ENCODE measurements at regions not wholly inside any gene's neighbourhood (a gene's known extent, or its start where the extent isn't known, plus 50 kb on each side); places are given as distances from the start of the nearest gene placed in this dataset.
A peak's percentile ranks its signal among the peaks of the same experiment; 100 is the strongest.
"Not testable (repeated sequence)": the region's sequence is repeated elsewhere in the genome, so short reads cannot be mapped to it uniquely, and the experiment has no call there.

DNA sequence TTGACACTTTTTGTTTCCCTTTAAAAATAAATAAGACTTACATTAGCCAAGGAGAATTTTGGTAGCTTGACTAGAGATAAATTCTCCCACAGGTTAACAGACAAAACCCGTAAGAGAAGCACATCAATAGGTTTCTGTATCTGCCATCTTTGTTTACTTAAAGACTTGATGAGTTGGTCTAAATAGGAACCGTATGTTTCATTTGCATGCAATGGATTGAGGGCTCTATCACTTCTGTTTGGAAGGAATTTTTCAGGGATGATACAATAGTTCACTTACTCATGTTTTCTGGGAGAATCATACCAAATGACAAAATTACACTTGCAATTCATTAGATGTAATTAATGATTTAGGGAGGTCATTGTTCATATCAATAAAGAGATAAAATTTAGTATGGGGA, 631.5 kb upstream of the NR2F2 start:
- peak; percentile 18 for DNase-seq (ENCODE audit: low spot score)

DNA sequence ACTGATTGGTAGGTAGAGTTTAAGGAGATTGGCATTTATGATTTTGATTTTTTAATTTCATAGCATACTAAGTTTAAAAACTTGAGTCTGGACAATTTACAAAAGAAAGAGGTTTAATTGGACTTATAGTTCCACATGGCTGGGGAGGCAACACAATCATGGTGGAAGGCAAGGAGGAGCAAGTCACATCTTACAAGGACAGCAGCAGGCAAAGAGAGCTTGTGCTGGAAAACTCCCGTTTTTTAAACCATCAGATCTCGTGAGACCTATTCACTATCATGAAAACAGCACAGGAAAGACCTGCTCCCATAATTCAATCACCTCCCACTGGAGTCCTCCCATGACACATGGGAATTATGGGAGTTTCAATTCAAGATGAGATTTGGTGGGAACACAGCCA, 630.9 kb upstream of the NR2F2 start:
- DNase-seq (ENCODE audit: low spot score): no peak

DNA sequence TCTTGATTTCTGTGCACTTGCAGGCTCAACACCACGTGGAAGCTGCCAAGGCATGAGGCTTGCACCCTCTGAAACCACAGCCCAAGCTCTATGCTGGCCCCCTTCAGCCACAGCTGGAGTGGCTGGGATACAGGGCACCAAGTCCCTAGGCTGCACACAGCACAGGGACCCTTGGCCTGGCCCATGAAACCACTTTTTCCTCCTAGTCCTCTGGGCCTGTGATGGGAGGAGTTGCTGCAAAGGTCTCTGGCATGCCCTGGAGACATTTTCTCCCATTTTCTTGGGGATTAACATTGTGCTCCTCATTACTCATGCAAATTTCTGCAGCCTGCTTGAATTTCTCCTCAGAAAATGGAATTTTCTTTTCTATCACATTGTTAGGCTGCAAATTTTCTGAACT, 629.8 kb upstream of the NR2F2 start:
- not testable (repeated sequence) for DNase-seq (ENCODE audit: low spot score)

DNA sequence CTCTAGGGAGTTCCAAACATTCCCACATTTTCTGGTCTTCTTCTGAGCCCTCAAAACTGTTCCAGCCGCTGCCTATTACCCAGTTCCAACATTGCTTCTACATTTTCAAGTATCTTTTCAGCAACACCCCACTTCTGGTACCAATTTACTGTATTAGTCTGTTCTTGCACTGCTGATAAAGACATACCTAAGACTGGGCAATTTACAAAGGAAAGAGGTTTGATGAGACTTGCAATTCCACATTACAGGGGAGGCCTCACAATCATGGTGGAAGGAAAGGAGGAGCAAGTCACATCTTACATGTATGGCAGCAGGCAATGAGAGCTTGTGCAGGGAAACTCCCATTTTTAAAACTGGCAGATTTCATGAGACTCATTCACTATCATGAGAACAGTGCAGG, 629.1 kb upstream of the NR2F2 start:
- no peak for DNase-seq (ENCODE audit: low spot score)

DNA sequence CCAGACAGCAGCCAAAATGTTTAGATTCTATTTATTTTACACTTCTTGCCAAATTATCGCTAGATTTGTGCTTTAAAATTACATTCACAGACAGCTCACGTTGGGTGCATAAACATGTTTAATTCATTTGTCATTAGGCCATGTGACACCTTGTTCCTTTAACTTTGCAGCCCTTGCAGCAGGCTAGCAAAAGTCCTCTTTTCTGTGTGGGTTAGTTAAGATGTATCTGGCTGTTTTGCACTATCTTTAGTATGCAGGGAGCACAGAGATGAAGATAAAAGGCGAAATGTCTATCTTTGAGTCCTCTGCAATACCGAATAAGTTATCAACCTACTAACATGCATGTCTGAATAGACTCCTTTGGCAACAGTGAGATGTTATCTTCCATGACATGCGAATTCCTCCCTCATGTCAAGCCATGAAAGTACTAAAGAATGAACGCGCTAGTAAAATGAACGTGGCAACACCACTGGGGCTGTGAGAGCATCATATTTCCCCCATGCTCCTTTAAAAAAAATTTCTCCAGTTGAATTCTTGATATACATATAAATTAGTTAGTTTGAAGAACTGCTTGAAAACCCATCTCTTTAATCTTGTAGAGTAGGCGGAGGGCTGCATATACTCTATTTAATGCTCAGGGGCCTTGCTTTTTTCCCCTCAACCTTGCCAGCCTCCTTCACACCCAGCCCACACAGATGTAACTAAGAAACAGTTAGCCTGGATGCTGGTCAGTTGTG, 620.4 kb upstream of the NR2F2 start:
- DNase-seq (ENCODE audit: low spot score): no peak

DNA sequence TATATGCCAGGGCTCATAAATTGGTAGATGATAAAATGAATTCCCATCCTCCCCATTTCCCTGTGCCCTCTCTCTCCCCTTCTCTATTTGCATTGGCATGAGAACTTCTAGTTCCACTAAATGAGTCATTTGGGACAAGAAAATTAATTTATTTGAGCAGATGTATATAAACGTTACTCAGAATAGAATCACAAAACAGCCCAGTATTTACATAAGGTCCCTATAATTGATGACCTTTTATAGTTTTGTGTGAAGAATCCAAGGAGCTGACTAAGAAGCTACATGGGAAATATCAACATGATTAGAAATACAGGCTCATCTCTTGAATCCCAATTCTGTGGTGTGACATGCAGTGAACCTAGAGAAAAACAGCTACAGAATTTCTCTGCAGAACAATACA, 617.7 kb upstream of the NR2F2 start:
- DNase-seq (ENCODE audit: low spot score): no peak

DNA sequence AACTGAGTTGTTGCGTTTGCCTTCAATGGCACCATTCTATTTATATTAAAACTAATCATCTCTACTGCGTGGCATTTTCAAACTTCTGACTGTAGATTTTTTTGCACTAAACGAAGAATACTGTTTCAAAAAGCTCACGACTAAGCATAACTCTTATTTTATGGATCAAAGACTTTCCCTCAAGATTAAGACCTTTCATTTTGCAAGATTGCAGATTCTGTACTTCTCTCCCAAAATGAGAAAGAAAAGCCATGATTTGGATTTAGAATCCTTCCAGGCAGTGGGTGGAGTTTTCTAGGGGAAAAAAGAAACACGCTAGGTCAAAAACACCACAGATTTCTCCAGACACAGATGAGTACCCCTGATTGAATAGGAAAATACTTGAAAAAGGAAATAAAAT, 617.2 kb upstream of the NR2F2 start:
- no peak for DNase-seq (ENCODE audit: low spot score)

DNA sequence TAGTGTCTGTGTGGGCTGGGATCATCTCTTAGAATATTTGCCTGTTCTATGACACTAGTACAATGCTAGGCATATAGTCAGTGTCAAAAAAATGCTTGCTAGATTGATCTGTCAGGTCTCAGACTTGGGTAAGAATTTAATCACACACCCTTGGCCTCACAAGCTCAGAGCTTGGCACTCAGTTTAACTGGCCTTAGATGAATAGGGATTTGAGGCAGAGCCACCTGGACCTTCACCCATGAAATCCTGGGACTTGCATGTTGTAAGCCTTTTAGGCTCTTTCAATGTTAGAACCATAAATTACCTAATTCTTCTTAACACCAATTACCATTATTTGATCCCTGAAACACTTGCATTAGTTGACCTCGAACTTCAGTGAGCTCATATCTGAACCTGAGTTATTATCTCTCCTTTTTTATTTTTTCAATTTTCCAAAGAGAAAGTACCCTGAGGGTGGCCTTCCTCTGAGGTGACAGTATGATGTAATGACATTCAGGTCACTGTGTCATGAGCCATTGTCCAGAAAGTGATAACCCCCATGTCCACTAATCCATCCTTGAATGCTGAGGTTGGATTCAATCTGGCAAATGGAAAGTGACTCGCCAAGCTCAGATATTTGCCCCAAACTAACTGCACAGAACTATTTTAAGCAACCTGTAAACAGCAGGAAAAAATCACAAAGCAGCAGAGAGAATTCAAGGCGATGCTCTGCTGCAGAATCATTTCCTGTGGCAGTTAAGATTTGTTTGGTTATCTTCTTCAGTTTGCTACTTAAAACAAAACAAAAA, 615.2 kb upstream of the NR2F2 start:
- no peak for DNase-seq (ENCODE audit: low spot score)

DNA sequence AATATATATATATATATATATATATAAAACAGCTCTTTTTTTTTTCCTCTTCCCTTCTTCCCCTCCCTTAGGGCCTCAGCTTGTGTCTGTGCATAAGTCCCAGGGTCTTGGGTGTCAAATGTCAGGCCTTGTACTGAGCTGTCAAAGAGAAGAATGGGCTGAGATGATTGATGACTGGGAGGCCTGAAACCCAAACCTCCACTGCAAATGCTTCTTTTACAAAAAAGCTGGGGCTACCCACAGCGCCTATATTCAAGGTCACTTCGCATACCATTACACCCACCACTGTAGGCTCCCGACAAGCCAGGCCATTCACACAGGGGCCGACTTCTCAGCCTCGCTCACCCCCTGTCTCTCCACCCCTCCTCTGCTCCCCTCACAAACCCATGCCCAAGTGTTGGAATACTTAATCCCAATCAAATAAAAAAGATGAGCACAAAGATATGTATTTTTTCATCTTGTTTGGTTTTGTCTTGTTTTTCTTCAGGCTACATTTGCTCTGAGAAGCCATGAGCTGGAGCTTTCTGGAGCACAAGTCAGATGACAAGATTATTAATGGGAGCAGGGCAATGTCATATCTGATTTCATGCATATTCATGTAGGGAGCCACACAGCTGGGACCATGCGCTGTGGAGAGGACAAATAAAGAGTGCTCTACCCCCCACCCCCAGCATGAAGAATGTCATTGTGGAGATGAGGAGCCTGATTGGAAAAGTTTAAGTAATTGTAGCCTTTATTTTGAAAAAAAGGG, 614.4 kb upstream of the NR2F2 start:
- no peak for DNase-seq (ENCODE audit: low spot score)

DNA sequence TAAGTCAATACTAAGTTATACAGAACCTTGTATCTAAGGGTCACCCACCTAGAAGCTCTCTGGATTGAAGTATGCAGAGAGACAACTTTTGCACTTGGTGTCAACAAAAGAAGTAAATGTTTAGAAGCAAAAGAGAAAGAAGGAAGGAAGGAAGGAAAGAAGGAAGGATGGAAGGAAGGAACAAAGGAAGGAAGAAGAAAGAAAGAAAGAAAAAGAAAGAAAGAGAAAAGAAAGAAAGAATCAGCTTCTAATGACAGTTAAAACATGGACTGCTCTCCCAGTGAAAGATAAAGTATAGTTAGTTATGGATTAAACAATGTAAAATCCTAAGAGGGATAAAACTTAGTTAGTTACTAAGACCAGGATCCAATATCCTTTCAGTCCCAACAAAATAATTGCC, 613.8 kb upstream of the NR2F2 start:
- DNase-seq (ENCODE audit: low spot score): no peak

DNA sequence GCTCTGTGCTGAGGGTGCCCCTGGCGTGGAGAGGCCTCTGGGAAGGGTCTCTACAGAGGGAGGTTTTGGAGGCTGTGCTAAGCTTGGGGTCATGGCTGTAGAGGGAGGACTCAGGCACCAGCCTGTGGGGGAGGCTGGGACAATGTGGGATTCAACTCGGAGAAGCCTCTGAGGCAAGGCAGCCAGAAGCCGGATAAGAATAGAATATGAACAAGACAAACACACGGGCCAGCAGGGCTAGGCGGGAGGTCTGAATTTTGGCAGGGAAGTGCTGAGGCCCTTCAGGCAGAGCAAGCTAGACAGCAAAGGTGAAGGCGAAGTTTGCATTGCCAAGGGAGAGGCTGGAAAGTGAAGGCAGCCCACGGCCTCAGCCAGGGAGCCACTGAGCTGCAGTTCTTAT, 612.1 kb upstream of the NR2F2 start:
- no peak for DNase-seq (ENCODE audit: low spot score)

DNA sequence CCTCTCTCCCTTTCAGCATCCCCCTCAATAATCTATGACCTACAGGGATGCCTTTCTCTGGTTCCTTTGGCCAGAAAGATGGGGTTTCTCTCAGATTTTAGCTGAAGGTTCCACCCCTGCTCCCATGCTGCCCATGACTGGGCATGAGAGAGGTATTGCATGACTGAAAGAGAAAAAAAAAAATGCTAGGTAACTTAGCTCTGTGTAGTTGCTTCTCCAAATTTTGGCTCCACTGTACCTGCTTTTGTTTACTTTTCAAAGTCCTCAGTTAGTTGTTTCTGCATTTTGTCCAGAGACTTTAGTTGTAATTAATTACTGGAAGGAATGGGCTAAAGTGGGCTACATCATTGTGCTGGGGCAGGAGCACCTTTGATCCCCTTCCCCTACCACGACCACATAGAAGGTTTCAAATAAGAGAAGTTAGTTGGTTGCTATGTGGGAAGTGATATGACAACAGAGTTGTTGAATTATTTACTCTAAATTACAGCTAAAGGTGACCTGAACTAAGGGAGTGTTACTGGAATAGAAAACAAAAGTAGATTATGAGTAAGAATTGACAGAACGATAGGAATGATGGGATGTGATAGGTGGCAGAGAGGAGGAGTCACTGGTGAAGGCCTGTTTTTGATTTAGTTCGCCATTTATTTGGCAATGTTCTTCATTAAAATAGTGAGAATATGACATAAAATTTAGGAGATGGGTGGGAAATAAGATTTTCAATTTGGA, 605.4 kb upstream of the NR2F2 start:
- no peak for DNase-seq (ENCODE audit: low spot score)

DNA sequence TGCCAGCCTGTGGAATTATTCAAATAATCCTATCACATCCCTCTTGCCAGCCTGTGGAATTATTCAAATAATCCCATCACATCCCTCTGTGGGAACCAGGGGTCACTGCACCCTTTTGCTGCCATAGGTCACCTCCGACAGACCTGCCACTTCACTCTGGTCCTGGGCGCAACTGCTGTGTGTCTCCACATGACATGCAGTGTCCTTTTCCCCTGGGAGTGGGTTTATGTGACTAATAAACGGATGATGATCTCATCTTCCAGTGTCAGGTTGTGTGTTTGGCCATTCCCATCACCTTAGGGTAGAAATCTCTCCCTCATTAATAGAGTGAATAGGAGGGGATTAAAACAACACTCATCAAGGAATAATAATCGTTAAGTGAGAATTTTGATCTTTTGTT, 603.6 kb upstream of the NR2F2 start:
- DNase-seq (ENCODE audit: low spot score): no peak

DNA sequence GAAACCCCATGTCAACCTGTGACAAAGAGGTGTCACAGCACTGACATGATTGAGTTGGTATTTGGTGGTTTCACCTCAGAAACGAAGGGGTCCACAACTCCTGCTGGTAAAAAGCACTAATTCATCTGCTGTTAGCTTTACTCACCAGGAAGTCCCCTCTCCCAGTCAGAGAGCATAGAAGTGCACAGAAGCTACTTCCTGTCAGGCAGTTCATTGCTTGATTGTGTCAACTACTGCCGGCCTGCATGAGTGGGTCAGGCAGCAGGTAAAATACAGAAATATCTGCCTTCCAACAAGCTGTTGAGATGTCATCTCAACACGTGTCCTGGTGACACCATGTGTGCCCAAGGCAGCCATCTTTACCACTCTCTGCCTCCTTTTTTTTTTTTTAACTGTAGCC, 596.6 kb upstream of the NR2F2 start:
- DNase-seq (ENCODE audit: low spot score): no peak

DNA sequence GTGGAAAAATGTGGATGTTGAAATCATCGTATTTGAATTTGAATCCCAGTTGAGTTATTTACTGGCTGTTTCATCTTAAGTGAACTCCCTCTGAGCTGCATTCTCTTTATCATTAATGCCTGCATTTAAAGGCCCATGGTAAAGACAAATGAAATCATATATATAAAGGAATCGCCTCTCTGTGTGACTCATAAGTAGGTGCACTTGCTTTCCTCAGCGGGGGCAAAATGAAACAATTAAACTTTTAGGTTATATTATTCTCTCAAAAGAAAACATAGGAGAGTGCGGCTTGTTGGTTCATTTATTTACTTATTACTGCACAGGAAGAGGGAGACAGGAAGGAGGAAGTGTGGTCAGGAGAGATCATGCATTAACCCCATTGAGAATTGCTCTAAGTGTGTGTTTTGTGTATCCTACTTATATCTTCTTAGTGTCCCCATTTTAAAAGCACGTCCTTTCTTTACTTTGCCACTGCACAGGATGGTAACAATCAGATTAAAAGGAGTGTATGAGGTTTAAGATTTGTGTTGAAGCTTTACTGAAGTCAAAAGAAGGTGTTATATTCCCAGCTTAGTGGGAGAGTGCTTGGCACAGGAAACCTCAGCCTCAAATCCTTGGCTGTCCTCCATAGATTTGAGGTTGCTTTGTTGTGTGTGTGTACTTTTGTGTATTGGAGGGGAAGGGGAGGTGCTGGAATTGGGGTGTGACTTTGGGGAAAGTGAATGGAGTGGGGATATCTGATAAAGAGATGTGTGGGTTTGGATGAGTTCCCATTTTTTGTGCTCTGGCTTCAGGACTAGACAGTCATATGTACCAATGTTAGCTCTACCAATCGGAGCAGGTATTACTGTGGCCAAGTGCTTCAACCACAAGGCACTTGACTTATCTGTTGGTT, 595.8 kb upstream of the NR2F2 start:
- DNase-seq (ENCODE audit: low spot score): no peak

DNA sequence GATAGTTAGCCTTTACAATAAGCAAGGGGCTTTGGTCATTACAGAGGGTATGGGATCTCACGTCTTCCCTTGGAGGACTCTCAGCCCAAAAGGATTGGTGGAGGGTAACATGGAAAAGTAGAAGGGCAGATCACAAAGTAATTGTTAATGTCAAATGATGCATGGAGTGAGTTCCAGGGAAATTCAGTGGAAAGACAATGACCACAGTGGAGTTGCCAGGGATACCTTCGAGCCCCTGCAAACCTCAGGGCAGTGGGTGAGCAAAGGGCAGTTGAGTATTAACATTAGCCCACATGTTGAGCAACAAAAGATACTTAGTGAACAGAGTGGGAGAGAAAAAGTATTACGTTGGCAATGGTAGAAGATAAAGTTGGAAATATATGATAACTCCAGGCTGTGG, 593.4 kb upstream of the NR2F2 start:
- DNase-seq (ENCODE audit: low spot score): no peak

DNA sequence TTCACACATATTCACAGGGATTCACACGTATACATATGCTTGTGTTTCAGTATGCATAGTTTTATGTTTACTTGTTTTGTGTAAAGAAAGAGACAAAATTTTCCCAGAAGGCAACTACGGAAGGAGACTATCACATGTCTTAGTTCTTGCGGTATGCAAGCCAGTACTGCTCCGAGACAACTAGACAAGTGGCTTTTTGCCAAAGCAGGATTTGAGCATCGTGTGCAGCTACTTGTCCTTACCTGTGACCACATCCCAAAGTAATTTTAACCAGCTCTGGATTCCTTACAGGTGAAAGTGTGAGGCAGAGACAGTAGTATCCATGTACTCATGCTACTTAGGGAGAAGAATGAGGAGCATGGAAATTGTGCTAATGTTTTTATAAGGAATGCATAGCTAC, 591.4 kb upstream of the NR2F2 start:
- DNase-seq (ENCODE audit: low spot score): no peak

DNA sequence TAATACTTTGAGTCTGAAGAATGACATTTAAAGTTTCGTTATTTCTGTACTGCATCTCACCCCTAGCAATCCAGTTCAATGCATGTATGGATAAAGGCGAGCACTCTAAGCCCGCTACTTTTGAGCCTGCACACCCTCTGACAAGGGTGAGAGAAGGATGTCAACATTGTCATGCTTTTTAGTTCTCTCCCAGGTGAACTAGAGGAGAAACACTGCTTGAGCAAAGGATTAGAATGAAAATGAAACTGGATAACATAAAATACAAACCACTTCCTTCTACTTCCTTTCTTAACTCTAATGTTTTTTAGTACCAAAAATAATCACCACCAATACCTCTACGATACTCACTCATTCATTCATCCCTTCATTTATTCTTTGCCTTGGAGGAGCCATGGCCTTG, 588.7 kb upstream of the NR2F2 start:
- DNase-seq (ENCODE audit: low spot score): no peak

DNA sequence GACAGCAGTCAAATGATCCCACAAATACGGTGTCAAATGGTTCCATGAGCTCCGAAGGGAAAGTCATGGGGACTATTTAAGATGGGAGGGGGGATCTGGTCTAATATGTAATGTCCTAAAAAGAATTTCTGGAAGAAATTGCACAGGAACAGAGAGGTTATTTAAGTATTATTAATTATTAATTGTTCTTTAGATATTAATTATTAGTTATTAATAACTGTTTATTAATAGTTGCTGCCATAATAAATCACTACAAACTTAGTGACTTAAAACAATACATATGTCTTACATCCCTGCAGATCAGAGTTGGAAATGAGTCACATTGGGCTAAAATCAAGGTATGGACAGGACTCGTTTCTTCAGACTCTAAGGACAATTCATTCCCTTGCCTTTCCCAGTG, 588.2 kb upstream of the NR2F2 start:
- DNase-seq (ENCODE audit: low spot score): no peak

DNA sequence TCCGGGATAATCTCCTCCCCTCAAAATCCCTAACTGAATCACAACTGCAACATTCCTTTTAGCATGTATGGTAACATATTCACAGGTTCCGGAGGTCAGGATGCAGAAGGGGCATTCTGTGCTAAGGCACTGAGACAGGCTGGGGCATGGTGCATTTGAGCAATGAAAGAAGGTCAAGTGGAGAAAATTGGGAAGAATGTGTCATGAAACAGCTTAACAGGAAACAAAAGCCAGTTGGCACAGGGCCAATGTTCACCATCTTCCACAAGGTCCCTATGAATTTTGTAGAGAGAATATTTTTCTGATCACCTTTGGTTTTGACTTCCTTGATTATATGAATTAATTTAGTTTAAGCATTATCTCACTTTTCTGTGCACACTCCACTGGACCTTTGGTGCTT, 587.7 kb upstream of the NR2F2 start:
- no peak for DNase-seq (ENCODE audit: low spot score)

DNA sequence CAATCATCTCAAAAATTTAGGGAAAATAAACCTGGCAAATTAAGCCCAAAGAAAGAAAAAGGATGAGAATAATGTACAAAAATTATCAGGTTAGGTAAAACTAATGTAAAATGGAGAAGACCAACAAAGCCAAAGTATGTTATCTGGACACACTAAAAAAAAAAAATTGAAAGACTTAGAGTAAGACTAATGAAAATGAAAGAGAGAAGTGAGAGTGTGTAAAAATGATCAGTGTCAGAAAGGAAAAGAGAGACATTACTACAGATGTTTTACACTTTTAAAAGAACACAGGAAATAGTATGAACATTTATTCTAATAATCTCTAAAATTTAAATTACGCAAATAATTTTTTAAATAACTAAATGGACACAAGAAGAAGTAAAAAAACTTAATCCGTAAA, 573.3 kb upstream of the NR2F2 start:
- no peak for DNase-seq (ENCODE audit: low spot score)
